Heart right ventricle (tissue), 16 donors: ENCODE measurements at regions not wholly inside any gene's neighbourhood (a gene's known extent, or its start where the extent isn't known, plus 50 kb on each side); places are given as distances from the start of the nearest gene placed in this dataset.
A peak's percentile ranks its signal among the peaks of the same experiment; 100 is the strongest.

Experiments used
- ATAC-seq, 8 donors: fragments of 200-7000 bp; cut with Tn5 transposase; one replicate each; pipeline ENCODE4 v1.9.1; 2020; ENCODE audit warnings: mild to moderate bottlenecking in 8 of 8, moderate library complexity in 8 of 8, moderate number of reproducible peaks in 1 of 8
- DNase-seq, 2 donors: peaks; one replicate each; pipeline ENCODE4 v3.0.0-alpha.2; 2020
- H3K27ac ChIP-seq, 10 donors: fragments of 200-600 bp; sonication (generic) in 2 of 10; one replicate each; pipeline versions ENCODE4 v1.5.0 to v1.8.0; 2020 to 2022; ENCODE audit warnings: mild to moderate bottlenecking in 3 of 10
- H3K27me3 ChIP-seq, 7 donors: fragments of 200-600 bp; one replicate each; pipeline ENCODE4 v1.8.0; 2021 to 2022; ENCODE audit warnings: mild to moderate bottlenecking in 2 of 7
- H3K36me3 ChIP-seq, 9 donors: fragments of 200-600 bp; sonication (generic) in 1 of 9; one replicate each; pipeline versions ENCODE4 v1.5.0 to v1.8.0; 2020 to 2022; ENCODE audit warnings: mild to moderate bottlenecking in 2 of 9
- H3K4me1 ChIP-seq, 9 donors: fragments of 200-600 bp; sonication (generic) in 1 of 9; one replicate each; pipeline versions ENCODE4 v1.5.0 to v1.8.0; 2020 to 2022; ENCODE audit warnings: mild to moderate bottlenecking in 4 of 9
- H3K4me3 ChIP-seq, 10 donors: fragments of 200-600 bp; sonication (generic) in 2 of 10; one replicate each; pipeline versions ENCODE4 v1.5.0 to v1.8.0; 2020 to 2022; ENCODE audit warnings: mild to moderate bottlenecking in 7 of 10, moderate library complexity in 2 of 10
- H3K9me3 ChIP-seq, 11 donors: fragments of 200-600 bp in 10 of 11; sonication (generic) in 2 of 11; one replicate each; pipeline versions ENCODE4 v1.5.0 to v1.8.0; 2013 to 2022; ENCODE audit warnings: mild to moderate bottlenecking in 2 of 11, control low read depth in 1 of 11, moderate library complexity in 1 of 11
- WGBS, 2 donors: extraction: QIAGEN DNeasy Blood & Tissue Kit; methylation state at CpG; one replicate each; pipeline ENCODE4 v1.1.7; 2013; ENCODE audit warnings: inconsistent platforms in 1 of 2; 5-methylcytosine and 5-hydroxymethylcytosine counted together
- intact Hi-C, 10 donors: fragments of 100-400 bp; cut with DNase I; formaldehyde crosslinking; loops; one replicate each; pipeline versions ENCODE4 v1.11.1 to v1.14.2; 2022
- TF ChIP-seq, protein P1 (sequence below), 9 donors: fragments of 200-600 bp; sonication (generic) in 2 of 9; IDR thresholded peaks; one replicate each; pipeline versions ENCODE4 v1.5.0 to v1.8.0; 2021 to 2022; ENCODE audit warnings: antibody characterized with exemption in 9 of 9, mild to moderate bottlenecking in 5 of 9, moderate library complexity in 1 of 9
- donor health status: Arrhythmogenic right ventricular cardiomyopathy.
- donor health status: ischemic (EF 13 %, LVEDD 7.1; RV severe dilation, severe dysfunction).
- donor health status: healthy with polysubstance abuse.
- donor health status: DM: no; HTN: yes; CAD: no.
- donor health status: DM: no; HTN: no; CAD: no.
- donor health status: ischemic (EF 25% LVEDD 6.9; RV normal size, moderate dysfunction).
- donor health status: ischemic (EF 25% LVEDD 5.7; RV mildly dilated, moderate dysfunction).
- donor health status: healthy.
- donor health status: DM: yes; HTN: yes; CAD: no.
- donor health status: Ischemic cardiomyopathy.
- donor health status: ischemic (EF 35%, LVEDD 5.7; RV mildly dilated, moderate dysfunction).
- donor health status: nonischemic (EF 11% LVEDD 7.7; RV severe dilation, severe dysfunction).
- donor health status: DM: yes; HTN: yes; CAD: no.
- donor health status: PGD.
- donor health status: ischemic (EF 29% LVEDD 5.4; RV normal size, mild dysfunction).
- donor health status: nonischemic (EF 23%, LVEDD 6.1; RV moderate dilation, normal function).

GRCh38 chr6:163850874-163851273 lies 436.4 kb downstream of the QKI start:
- H3K4me3 ChIP-seq: no peak overlapping the region
- H3K36me3 ChIP-seq: no peaks in the 10 kb centered on the region
- no peak for ATAC-seq
- intact Hi-C loops: loop anchor here in 1 of 10 donors (5.0 kb wide), 1 partner anchor 881 kb away; no protein-coding TSS in a partner anchor
- H3K27ac ChIP-seq: no peak overlapping the region
- H3K27me3 ChIP-seq: no peaks in the 10 kb centered on the region
- peaks cover 0 to 37% (median 17%) of the 10 kb centered on the region in 11 donors for H3K9me3 ChIP-seq
- TF ChIP-seq, protein P1, sequence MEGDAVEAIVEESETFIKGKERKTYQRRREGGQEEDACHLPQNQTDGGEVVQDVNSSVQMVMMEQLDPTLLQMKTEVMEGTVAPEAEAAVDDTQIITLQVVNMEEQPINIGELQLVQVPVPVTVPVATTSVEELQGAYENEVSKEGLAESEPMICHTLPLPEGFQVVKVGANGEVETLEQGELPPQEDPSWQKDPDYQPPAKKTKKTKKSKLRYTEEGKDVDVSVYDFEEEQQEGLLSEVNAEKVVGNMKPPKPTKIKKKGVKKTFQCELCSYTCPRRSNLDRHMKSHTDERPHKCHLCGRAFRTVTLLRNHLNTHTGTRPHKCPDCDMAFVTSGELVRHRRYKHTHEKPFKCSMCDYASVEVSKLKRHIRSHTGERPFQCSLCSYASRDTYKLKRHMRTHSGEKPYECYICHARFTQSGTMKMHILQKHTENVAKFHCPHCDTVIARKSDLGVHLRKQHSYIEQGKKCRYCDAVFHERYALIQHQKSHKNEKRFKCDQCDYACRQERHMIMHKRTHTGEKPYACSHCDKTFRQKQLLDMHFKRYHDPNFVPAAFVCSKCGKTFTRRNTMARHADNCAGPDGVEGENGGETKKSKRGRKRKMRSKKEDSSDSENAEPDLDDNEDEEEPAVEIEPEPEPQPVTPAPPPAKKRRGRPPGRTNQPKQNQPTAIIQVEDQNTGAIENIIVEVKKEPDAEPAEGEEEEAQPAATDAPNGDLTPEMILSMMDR (IDR thresholded peaks at IDR 0.05): no peak
- DNase-seq: no peak
- H3K4me1 ChIP-seq: no peaks in the 10 kb centered on the region

DNA sequence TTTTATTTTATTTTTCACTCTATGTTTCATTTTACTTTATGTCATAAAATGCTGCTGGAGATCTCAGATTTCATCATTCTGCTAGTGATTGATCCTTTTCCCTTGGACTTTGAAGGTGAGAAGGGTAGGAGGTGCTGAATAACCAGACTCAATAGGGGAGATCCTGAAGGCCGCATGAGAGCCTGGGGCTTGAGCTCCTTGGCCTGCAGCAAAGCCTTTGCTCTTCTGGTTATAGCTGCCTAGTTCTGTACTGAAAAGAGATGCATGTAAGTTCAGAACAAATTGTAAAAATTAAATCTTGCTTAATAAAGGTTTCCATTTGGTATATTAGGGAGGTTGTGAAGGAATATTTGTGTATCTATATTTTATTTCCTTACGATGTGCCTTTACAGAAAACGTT lies 430.2 kb downstream of the QKI start:
- DNase-seq (no peak), ATAC-seq (no peak)
- WGBS, 2 donors: 64 to 71% methylated on average over 3 of the region's 3 CpGs
- H3K9me3 ChIP-seq: peaks cover 0 to 14% (median 0%) of the 10 kb centered on the region in 11 donors
- intact Hi-C loops: no loop called here
- H3K27ac ChIP-seq: peak overlapping the region in 1 of 10 donors; percentile 18
- H3K36me3 ChIP-seq: no peaks in the 10 kb centered on the region
- H3K4me1 ChIP-seq: peaks cover 0 to 15% (median 0%) of the 10 kb centered on the region in 9 donors
- no peak overlapping the region for H3K4me3 ChIP-seq
- TF ChIP-seq, protein P1 (IDR thresholded peaks at IDR 0.05): no peak
- no peaks in the 10 kb centered on the region for H3K27me3 ChIP-seq

DNA sequence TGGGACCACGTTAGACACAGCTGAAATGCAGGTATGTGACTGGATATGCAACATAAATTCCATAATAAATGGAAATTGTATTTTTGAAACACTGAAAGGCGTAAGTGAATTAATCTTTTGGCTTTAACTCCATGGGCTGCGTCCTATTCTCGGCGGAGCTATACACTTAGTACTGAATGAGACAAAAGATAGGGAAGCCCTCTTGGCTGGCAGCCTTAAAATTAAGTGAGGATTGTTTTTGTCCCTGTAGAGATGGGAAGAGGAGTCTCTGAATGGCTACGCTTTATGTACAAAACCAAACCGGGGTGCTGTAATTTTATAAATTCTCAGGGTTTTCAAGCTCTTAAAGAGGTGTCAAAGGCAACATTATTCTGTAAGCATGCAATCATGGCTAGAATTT lies 429.8 kb downstream of the QKI start:
- ATAC-seq (peak in 5 of 8 donors; percentile 46 to 82 (median 67)), DNase-seq (no peak)
- Histone ChIP-seq H3K4me3 (no peak overlapping the region), H3K4me1 (peaks cover 0 to 15% (median 0%) of the 10 kb centered on the region in 9 donors), H3K9me3 (peaks cover 0 to 10% (median 0%) of the 10 kb centered on the region in 11 donors), H3K27me3 (no peaks in the 10 kb centered on the region), H3K27ac (peak overlapping the region in 2 of 10 donors; percentile 18 to 54), H3K36me3 (no peaks in the 10 kb centered on the region)
- 32 to 51% methylated on average over 7 of the region's 7 CpGs for WGBS, 2 donors
- TF ChIP-seq, protein P1 (IDR thresholded peaks at IDR 0.05): no peak
- intact Hi-C loops: no loop called here

GRCh38 chr6:163843218-163843617 lies 428.7 kb downstream of the QKI start:
- WGBS, 2 donors: 54 to 64% methylated on average over 3 of the region's 3 CpGs
- intact Hi-C loops: no loop called here
- no peak overlapping the region for H3K4me3 ChIP-seq
- peaks cover 0 to 8% (median 0%) of the 10 kb centered on the region in 11 donors for H3K9me3 ChIP-seq
- H3K27ac ChIP-seq: peak overlapping the region in 5 of 10 donors; percentile 3 to 69 (median 45)
- DNase-seq (no peak), ATAC-seq (peak in 3 of 8 donors; percentile 45 to 74 (median 45))
- H3K4me1 ChIP-seq: peaks cover 0 to 17% (median 3%) of the 10 kb centered on the region in 9 donors
- TF ChIP-seq, protein P1 (IDR thresholded peaks at IDR 0.05): no peak
- no peaks in the 10 kb centered on the region for H3K27me3 ChIP-seq
- H3K36me3 ChIP-seq: no peaks in the 10 kb centered on the region
